Tibial nerve (tissue), 4 donors: ENCODE measurements at regions not wholly inside any gene's neighbourhood (a gene's known extent, or its start where the extent isn't known, plus 50 kb on each side); places are given as distances from the start of the nearest gene placed in this dataset.

ENCODE experiments used
- CTCF ChIP-seq, 5 experiments: fragments of 200-600 bp in 3 of 5; fragments of 450-650 bp in 2 of 5; sonication (generic) in 3 of 5; IDR thresholded peaks; one replicate each; pipeline ENCODE4 v1.5.1; 2016 to 2019; ENCODE audit warnings: antibody characterized with exemption in 5 of 5, mild to moderate bottlenecking in 3 of 5, moderate library complexity in 2 of 5
- EP300 ChIP-seq, 2 donors: sonication (generic); formaldehyde crosslinking; IDR thresholded peaks; one replicate each; pipeline ENCODE4 v1.6.1; 2017; ENCODE audit warnings: antibody characterized with exemption in 2 of 2, mild to moderate bottlenecking in 1 of 2

GRCh38 chr17:14468858-14469257, 168.0 kb downstream of the HS3ST3B1 start:
- TF ChIP-seq CTCF (IDR thresholded peaks at IDR 0.05) (no peak), EP300 (IDR thresholded peaks at IDR 0.05) (no peak)
